A549 (cell line): ENCODE measurements at regions not wholly inside any gene's neighbourhood (a gene's known extent, or its start where the extent isn't known, plus 50 kb on each side); places are given as distances from the start of the nearest gene placed in this dataset.

ENCODE experiments used
- CBX8 ChIP-seq: fragments of 200-600 bp; sonication (generic); IDR thresholded peaks from 2 replicates; pipeline ENCODE4 v1.6.1; 2016
- MAZ ChIP-seq: fragments of 150-350 bp; IDR thresholded peaks from 2 replicates; pipeline ENCODE4 v1.6.1; 2014; ENCODE audit warnings: antibody characterized with exemption, low read depth, low read length, borderline replicate concordance
- POLR2A ChIP-seq: IDR thresholded peaks from 2 replicates; pipeline ENCODE4 v1.6.1; 2012; ENCODE audit warnings: mild to moderate bottlenecking, low read length

DNA sequence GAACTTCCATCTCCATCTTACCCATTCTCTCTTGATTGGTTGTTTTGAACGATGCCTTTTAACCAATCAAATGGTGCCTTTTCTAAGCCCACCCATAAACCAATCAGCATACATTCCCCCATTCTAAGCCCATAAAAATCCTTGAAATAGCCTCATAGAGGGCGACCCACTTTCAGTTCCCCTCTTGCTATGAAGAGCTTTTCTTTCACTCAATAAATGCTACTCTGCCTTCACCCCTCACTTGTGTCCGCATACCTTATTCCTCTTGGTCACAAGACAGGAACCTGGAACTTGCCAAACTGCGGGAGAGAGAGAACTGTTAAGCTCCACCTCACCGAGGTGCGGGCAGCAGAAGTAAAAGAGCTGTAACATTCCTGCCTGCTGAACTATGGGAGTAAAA, 1602.0 kb upstream of the LRRTM3 start:
- TF ChIP-seq POLR2A, result no peak
- TF ChIP-seq CBX8, result no peak
- no peak for TF ChIP-seq MAZ
